NCI-H1105 (cell line): ENCODE measurements at regions not wholly inside any gene's neighbourhood (a gene's known extent, or its start where the extent isn't known, plus 50 kb on each side); places are given as distances from the start of the nearest gene placed in this dataset.
"Not testable (repeated sequence)": the region's sequence is repeated elsewhere in the genome, so short reads cannot be mapped to it uniquely, and the experiment has no call there.

ENCODE experiments used
- DNase-seq: peaks from one replicate; lab custom pipeline; 2025; lab: John Stamatoyannopoulos, UW

DNA sequence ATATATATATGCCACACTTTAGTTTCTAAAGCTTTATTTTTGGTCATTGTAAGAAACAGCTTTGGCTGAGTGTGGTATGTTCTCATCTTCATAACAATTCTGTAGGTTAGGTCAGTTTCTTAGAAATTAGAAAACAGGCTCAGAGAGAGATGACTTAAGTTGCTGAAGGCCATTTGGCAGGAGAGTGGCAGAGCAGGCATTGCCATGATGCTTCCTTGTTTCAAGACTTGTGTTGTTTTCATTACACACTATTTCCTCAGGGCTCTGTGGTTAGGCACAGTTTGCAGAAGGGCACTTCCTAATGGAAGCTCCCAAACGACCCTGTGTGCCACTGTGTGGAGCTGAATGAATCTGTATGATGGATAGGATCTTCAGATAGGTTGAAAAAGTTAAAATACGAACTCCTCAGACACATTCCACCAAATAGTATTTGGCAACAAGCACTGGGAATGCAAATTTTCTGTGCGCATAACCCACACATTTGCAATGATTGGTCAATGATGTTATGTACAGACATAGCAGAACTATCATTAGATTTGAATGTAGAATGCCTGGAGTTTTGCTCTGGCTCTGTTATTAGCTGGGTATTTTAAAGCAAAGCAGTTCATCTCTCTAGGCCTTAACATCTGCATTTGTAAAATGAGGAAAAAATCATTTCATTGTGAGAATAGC is 274.3 kb upstream of the HS3ST1 start:
- DNase-seq: no peak

DNA sequence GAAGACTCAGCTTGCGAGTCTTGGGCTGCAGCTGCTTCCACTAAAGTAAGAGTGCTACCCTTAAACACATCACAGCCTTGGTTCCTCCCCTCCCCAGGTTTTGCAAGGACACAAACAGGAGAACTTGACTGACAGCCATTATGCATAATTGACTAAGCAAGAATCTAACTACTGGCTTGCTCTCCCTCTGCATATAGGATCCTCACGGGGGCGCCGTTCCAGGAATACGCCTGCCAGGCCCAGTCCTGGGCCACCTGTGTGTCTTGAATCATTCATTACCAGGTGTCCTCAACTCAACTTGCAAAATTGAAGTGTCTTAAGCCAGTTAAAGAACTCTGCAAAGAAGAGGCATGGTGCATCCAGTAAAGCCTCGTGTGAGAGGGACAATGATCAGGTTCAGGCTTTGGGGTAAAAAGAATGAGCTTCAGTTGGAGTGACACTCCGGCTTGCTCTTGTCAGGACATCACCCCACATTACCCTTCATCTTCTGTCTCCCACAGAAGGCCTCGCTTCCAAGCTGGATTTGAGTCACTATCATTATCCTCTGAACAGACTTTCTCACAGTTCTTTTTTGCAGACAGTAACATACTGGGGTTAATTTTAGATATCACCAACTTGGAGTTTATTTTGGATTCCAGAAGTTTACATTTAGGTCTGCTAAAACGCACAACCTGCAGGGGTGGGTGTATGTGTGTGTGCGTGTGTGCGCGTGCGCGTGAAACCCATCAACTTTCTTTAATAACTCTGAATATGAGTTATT is 273.5 kb upstream of the HS3ST1 start:
- no peak for DNase-seq

DNA sequence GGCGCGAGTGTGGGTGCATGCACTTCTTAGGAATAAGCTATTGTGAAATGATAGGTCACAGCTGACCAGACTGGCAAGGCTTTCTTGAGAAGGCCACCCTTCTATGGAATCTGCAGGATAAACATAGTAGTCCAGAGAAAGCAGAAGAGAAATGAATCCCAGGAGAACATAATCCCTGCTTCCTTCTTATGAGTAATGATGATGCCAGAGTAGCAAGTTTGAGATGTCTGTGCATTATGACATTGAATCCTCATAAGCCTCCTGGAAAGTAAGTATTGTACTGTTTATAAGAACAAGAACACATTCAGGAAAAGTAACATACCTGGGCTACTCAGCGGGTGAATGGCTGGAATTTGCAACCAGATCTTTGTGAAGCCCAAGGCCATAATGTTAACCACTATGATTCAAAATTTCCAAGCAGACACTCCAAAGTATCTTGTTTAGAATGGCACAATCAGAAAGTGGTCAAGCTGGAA is 272.1 kb upstream of the HS3ST1 start:
- DNase-seq: no peak

DNA sequence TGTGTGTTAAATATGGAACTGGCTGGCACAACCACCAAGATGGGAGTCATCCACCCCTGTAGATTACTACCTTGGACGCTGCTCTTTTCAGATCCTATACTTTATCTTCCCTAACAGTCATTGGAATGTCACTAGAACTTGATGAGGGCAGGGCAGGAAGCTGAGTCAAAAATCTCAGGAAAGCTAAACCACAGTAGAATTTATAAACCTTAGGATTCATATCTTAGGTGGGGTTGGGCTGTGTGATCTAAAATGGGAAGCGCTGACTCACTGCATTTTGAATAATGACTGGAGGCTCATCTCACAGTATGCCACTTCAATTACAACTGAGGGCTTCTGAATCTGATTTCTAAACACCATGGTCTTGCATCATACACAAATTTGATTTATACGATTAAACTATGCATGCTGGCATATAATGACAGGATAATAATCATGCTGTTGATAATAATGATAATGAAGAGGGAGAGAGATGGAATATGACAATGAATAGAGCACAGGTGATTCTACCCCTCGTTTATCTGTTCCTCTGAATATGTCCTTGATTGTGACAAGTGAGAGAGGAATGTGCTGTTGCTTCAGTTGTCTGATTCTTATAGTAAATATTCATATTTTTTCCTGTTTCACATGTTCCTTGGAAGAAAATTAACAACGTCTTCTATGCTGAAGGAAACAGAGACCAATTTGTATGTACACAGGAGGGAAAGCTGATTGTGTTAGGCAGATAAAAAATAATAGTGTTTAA is 270.3 kb upstream of the HS3ST1 start:
- DNase-seq: no peak

DNA sequence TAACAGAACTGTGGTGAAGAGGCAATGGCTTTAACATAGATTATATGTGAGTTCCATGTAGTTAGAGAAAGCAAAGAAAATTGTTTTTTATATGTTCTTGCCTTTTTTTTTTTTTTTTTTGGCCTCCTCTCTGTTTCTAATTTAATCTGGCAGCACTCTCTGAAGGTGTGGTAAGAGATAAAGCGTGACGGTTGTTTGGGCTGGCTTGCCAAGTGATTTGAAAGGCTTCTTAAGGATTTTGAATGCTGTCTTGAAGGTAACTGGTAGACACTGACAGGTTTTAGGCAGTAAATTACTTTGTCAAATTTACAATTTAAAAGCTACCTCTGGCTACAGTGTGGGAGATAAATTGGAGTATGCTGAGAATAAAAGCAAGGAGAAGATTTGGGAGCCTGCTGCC is 269.3 kb upstream of the HS3ST1 start:
- DNase-seq: no peak

DNA sequence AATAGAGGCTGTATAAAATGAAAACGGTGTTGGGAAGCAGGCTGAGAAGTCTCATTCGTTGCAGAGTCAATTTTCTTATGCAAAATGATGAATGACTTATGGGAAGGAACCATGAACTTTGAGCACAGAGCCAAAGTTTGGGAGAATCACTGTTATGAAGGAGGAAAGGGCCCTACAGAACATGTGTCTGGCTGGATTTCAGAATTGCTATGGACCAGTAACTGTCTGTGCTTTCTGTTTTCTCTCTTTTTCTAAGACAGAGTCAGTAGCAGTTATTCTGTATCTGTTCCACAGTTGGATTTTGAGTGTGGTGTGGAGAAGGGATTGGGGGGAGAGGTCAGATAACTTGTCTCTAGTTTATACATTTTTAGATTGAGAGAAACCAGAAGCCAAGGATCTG is 265.0 kb upstream of the HS3ST1 start:
- no peak for DNase-seq

DNA sequence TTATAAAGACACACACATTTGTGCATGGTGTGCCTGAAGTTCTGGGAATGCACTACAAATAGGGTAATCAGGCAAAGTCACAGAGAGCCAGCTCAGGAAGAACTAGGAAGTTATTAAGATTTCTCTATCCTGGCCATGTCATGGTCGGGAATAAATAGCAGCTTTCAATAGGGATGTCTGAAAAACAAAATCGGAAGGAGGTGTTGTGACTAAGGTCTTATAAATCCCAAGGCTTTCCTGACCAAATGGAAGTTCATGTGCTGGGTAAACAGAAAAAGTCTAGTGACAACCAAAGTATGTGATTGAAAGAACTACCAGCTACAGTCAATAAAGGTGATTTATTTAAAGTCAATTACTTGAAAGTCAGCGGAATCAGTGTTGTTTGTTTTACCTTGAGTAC is 262.5 kb upstream of the HS3ST1 start:
- no peak for DNase-seq

DNA sequence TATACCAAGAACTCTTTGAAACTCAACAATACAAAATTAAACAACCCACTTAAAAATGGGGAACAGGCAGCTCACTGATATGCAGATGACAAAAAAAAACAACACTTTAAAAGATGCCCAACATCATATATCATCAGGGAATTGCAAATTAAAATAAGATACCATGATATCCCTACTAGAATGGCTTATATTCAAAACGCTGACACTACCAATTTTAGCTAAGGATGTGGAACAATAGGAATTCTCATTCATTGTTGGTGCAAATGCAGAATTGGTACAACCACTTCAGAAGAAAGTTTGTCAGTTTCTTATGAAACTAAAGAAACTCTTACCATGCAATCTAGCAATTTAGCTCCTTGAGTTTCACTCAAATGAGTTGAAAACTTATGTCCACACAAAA is 259.0 kb upstream of the HS3ST1 start:
- DNase-seq: no peak

DNA sequence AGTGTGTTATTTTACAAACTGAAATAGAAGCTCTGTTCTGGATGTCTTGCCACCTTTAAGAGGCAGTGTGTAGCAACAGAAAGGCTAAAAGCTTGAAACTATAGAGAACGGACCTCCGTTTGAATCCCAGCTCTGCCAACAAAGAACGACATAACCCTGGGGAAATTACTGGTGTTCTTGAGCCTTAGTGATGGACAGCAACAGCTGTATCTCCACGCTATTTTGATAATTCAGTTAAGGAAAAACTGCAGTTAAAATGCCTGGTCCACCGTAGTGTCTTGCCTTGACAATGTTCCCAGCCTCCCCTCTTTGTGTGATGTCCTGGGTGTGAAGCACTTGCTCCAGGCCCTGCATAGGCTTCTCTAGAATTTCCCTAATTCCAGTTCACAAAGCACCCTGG is 256.8 kb upstream of the HS3ST1 start:
- DNase-seq: no peak

DNA sequence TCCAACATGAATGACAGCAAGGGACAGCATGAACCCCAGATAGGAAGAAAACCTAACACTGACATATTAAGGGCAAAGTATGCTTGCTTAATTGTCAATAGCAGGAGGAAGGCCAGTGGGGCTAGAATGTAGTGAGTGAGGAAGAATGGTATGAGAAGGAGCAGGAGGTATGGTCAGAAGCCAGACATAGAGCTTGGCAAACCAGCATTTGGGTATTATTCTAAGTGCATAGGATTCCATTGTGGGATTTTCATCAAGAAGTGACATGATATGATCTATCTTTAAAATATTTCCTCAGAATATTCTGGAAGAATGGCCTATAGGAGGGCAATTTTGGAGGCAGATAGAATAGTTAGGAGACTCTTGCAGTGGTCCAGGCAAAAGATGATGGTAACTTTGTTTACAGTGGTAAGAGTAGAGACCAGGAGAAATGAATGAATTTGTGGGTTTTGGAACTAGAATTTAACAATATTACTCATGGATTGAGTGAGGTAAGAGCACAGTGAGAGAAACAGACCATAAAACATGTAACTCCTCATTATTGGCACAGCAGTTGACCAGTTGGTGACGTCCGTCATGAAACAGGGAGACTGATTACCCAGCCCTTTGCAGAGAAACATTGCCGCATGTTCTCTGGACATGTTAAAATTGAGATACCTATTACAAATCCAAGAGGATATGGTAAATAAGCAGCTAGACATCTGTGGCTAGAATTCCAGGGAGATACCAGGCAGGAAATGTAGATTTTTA is 246.5 kb upstream of the HS3ST1 start:
- DNase-seq: no peak

DNA sequence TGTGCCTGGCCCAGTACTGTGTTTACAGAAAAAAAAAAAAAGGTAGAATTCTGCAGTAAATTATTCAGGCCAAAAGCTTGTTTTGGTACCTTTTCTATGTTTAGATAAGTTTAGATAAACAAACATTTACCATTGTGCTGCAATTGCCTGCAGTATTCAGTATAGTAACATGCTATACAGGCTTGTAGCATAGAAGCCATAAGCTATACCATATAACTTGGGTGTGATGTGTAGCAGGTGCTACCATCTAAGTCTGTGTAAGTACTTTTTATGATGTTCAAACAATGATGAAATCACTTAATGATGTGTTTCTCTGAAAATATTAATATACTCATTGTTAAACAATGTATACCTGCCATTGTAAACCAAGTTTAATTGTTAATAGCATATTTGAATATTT is 241.6 kb upstream of the HS3ST1 start:
- DNase-seq: no peak

DNA sequence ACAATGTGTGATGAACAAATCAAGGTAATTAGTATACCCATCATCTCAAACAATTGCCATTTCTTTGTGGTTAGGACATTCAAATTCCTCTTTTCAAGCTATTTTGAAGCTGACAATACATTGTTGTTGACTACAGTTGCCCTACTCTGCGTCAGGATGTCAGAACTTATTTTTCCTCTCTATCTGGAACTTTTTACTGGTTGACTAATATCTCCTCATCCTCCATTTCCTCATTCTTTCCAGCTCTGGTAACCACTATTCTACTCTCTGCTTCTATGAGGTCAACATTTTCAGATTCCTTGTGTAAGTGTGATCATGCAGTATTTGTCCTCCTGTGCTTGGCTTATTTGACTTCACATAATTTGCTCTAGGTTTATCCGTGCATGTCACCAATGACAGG is 240.5 kb upstream of the HS3ST1 start:
- no peak for DNase-seq

DNA sequence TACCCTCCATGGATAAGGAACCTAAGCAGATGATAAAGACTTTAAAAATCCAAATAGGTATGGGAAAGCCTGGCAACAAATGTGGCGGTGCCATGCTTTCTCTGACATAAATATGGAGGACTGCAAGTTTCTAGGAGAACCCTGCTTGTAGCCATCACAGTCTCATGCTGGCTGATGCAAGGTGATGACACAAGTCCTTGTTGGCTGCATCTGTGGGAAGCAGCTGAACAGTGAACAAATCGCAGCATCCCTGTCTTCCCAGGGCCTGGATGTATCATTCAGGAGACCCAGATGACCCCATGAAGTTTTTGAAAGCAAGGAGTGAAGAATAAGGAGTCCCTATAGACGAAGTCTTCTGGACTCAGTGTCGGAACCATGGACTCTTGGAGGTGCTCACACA is 234.4 kb upstream of the HS3ST1 start:
- no peak for DNase-seq

DNA sequence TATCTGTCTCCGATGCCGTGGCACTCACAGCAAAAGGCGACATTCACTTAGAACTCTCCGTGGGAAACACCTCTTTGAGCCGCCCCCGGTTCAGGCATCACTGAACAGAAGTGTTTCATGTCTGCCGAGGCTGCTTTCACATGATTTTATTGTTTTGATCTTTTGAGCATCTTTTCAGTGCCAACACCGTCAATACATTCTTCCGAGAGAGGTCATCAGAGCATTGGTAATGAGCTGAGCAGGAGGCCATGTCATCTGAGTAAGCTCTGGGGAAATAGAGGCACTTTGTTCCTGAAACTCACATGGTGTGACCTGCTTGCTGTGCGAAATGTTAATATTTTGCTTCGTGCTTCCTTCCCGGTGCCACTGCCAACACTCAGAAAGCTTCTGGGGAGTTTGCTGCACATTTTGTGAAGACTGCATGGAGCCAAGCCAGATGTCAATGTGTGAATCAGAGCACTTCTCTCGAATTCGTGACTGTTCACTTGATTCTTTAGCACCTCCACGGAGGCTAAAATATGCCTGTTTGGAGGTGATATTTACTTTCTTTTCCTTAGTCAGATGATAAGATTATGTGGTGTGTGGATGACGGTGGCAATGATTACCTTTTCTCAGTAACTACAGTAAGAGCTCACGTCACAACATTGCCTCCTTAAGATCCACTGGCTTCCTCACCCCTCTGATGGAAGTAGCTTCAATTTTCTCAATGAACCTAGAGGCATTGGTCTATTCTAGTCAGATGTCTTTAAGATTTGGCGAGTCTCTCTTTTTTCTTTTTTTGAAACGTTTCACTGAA is 222.3 kb upstream of the HS3ST1 start:
- DNase-seq: no peak

DNA sequence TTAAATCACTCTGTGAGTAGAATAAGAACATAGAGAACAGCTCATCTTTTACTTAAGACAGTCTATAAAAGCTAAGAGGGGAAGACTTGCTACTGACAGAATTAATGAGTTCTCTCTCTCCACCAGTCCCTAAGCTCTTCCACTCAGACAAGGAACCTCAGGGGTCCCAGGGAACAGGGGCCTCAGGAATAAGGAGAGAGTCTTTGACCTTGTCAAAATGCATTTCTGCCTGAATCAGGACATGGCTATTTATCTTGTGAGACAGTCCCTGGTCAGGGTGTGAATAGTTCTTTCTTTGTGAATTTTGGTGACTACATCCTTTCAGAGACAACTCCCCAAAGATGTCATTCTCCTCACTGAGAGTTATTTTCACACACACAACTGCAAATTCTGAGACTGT is 218.7 kb upstream of the HS3ST1 start:
- no peak for DNase-seq

DNA sequence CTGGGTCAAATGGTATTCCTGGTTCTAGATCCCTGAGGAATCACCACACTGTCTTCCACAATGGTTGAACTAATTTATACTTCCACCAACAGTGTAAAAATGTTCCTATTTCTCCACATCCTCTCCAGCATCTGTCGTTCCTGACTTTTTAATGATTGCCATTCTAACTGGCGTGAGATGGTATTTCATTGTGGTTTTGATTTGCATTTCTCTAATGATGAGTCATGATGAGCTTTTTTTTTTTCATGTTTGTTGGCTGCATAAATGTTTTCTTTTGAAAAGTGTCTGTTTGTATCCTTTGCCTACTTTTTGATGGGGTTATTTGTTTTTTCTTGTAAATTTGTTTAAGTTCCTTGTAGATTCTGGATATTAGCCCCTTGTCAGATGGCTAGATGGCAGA is 214.4 kb upstream of the HS3ST1 start:
- DNase-seq: not testable (repeated sequence)

DNA sequence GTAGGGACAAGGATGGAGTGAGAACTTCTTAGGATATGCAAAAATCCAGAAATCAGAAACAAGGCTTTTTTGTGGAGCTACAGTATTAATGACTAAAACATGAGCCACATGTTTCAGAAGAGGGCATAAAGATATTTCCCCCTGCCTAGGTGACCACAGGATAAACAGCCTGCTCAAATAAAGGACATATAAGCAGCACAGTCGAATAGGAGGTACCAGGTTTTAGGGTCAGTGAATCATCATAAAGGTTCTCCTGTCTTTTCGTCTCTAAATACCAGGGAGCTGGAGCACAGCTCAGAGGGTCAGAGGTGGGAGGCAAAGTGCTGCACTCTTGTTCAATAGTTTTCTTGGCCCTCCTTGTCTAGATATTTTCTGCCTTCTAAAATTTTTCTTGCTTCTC is 211.9 kb upstream of the HS3ST1 start:
- DNase-seq: no peak

DNA sequence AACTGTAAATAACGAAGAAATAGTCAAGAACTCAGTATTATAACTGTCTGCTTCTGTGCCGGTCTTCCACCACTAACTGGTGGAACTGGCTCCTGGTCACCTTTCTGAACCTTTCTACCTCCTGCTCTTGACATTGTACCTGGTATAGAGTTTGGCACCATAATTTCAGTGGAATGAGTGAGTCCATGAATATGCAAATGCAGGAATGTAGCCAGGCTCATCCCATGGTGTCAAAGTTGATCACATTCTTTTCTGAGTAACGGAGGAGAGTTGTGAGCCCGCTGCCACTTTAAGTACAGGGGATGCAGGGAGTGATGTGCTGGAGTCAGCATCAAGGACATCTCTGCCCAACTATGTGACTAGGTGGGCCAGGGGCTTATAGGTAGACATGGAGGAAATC is 207.9 kb upstream of the HS3ST1 start:
- DNase-seq: no peak

DNA sequence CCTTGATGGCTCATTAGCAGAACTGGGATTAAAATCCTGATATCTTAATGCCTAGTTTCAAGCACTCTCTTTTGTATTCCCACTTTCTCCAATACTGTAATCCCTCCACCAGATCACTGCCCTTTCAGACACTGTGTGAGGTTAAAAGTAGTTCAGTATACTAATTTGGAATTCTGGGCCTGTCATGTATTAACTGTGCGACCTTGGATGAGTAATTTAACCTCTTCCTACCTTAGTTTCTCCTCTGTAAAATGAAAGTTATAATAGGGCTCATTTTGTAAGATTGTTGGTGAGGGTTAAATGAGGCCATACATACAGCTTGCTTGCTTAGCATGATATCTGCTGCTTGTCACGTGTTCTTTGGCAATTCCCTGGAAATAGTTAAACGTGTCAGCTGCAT is 207.3 kb upstream of the HS3ST1 start:
- DNase-seq: no peak

DNA sequence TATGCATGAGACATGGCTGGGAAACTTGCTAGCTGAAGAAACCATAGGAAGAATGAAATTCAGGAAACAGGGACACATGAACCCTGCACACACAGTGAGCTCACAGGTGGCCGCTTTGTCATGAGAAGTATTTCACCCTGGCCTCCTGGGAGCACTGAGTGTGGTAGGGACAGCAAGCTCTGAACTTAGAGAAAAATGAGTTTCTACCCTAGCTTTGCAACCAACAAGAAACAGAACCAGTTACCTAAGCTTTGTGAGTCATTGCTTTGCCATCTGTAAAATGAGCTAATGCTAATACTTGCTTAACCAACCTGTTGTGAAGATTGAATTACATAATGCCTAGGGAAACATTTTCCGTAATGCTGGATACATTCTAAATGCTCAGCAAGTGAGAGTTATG is 206.6 kb upstream of the HS3ST1 start:
- DNase-seq: no peak

DNA sequence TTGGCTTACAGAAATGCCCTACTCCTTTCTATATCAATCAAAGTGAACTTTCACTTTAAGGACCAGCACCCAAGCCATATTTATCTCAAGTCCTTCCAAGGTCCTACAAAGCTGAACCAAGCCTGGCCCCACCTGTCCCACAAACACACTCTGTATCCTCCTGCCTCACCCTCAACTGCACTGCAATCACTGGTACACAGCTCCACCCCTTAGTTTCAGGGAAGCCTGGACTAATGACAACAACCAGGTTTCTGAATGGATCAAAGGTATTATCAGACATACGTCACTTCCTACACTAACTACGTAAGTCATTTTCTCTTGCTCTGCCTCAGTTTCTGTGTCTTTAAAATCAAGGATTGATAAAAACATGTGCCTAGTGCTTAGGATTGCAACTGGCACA is 205.6 kb upstream of the HS3ST1 start:
- no peak for DNase-seq

DNA sequence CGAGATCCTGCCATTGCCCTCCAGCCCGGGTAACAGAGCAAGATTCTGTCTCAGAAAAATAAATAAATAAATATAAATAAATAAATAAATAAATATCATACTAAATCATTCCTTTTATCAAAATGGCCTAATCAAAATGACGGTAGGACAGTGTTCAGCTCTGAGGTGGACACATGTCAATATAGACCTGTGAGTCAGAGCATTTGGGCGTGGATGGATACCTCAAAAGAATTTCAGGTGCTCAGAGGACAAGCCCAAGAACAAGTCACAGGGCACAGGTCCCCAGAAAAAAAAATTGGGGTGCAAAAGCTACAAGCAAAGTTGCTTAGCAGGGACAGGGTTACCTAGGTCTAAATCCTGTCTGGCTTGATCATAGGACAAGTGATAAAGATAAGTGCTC is 204.7 kb upstream of the HS3ST1 start:
- no peak for DNase-seq
